ENCODE measurements at regions not wholly inside any gene's neighbourhood (a gene's known extent, or its start where the extent isn't known, plus 50 kb on each side); places are given as distances from the start of the nearest gene placed in this dataset.

GRCh38 chr6:144410059-144410458 lies 124.9 kb downstream of the UTRN start:
- TF ChIP-seq, protein P1, sequence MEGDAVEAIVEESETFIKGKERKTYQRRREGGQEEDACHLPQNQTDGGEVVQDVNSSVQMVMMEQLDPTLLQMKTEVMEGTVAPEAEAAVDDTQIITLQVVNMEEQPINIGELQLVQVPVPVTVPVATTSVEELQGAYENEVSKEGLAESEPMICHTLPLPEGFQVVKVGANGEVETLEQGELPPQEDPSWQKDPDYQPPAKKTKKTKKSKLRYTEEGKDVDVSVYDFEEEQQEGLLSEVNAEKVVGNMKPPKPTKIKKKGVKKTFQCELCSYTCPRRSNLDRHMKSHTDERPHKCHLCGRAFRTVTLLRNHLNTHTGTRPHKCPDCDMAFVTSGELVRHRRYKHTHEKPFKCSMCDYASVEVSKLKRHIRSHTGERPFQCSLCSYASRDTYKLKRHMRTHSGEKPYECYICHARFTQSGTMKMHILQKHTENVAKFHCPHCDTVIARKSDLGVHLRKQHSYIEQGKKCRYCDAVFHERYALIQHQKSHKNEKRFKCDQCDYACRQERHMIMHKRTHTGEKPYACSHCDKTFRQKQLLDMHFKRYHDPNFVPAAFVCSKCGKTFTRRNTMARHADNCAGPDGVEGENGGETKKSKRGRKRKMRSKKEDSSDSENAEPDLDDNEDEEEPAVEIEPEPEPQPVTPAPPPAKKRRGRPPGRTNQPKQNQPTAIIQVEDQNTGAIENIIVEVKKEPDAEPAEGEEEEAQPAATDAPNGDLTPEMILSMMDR (IDR thresholded peaks at IDR 0.05), result no peak
- TF ChIP-seq POLR2AphosphoS5 (IDR thresholded peaks at IDR 0.05; ENCODE audit: low read depth, low read length), result no peak
